ENCODE measurements at regions not wholly inside any gene's neighbourhood (a gene's known extent, or its start where the extent isn't known, plus 50 kb on each side); places are given as distances from the start of the nearest gene placed in this dataset.

DNA sequence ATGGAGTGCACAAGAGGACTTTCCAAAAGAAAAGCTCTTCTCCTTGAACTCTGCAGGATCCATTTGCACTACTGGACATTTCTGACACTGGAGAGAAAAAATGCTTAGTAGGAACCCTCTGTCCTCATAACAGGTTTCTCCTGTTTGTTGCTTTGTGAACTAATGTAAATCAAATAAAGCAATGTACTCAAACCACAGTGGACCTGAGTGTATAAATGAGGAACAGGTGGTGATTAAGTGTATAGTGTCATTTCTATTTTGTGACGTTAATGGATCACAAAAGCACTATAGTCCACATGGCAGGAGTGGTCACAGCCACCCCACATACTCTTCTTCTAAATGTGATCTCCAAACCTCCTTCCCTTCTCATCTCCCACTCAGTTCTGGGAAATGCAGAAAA is 268.4 kb upstream of the DUSP10 start:
- TF ChIP-seq CTCF (IDR thresholded peaks at IDR 0.05; ENCODE audit: poor library complexity) = no peak
- no peak for TF ChIP-seq EZH2 (IDR thresholded peaks at IDR 0.05; ENCODE audit: borderline replicate concordance)

All from hepatocyte (in vitro differentiated cells).